22Rv1 (cell line): ENCODE measurements at regions not wholly inside any gene's neighbourhood (a gene's known extent, or its start where the extent isn't known, plus 50 kb on each side); places are given as distances from the start of the nearest gene placed in this dataset.

Experiments used
- H3K27ac ChIP-seq: fragments of 450-650 bp; 2 replicates; pipeline ENCODE4 v1.5.1; 2017
- CTCF ChIP-seq: fragments of 450-650 bp; IDR thresholded peaks from 2 replicates; pipeline ENCODE4 v1.5.1; 2017; ENCODE audit warnings: mild to moderate bottlenecking
- ZFX ChIP-seq: fragments of 450-650 bp; IDR thresholded peaks from 2 replicates; pipeline ENCODE4 v1.6.1; 2017; ENCODE audit warnings: antibody characterized with exemption, borderline replicate concordance

- no peak overlapping the region for H3K27ac ChIP-seq
- no peak for TF ChIP-seq CTCF
- no peak for TF ChIP-seq ZFX
Measured at GRCh38 chr2:33877348-33878016, 278.4 kb upstream of the FAM98A start.

- TF ChIP-seq ZFX (no peak), CTCF (no peak)
- H3K27ac ChIP-seq = no peak overlapping the region
Measured at GRCh38 chr2:33873076-33873605, 274.0 kb upstream of the FAM98A start.

DNA sequence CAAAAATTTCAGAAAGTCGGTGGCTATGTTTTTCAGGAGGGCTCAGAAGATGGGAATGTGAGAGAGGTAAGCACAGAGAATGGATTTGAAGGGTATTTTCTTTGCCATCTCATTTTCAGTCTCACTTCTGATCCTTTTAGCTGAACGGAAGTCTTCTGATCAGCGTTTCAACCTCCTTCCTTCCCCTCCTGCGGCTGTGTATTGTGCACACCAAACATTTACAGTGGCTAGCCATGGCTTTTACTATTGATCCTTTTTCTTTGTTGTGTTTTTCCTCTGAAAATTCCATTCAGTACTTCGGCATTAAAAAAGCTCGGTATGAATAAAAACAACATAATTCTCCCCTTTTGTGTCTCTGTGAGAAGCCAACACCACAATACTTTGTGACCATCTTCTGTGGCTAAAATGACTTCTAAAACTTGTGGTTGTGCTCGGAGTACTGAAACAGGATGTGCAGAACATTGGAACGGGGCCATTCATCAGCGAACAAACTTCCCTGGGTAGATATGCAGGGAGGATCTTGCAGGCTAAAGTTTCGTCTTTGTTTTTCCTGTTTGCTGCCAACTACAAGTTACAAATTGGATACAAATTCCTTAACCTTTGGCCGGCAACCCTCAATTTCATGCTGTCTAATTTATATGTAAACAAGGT is 260.8 kb upstream of the FAM98A start:
- H3K27ac ChIP-seq = no peak overlapping the region
- TF ChIP-seq CTCF = no peak
- no peak for TF ChIP-seq ZFX

- no peak overlapping the region for H3K27ac ChIP-seq
- TF ChIP-seq CTCF (no peak), ZFX (no peak)
Measured at GRCh38 chr2:33859176-33859575, 260.1 kb upstream of the FAM98A start.

GRCh38 chr2:33848486-33848885 is 249.4 kb upstream of the FAM98A start:
- H3K27ac ChIP-seq = no peak overlapping the region
- TF ChIP-seq CTCF (no peak), ZFX (no peak)

DNA sequence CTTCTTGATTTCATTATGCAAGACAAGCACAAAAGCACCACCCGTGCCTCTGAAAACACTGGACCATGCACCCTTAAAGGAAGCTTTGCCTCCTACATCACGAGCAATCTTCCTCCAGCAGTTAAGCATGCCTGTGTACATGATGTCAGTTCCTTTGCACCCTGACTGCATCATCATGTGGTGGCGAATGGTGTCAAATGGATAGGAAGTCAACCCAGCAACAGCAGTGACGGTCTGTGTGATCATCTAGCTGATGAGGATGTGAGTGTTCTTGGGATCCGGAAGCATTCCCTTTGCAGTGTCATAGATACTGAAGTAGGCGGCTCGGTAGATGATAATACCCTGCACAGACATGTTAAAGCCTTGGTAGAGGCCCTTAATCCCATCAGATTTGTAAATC is 240.7 kb upstream of the FAM98A start:
- no peak overlapping the region for H3K27ac ChIP-seq
- TF ChIP-seq ZFX = no peak
- no peak for TF ChIP-seq CTCF

- H3K27ac ChIP-seq = no peak overlapping the region
- TF ChIP-seq CTCF (no peak), ZFX (no peak)
Measured at GRCh38 chr2:33836628-33837027, 237.5 kb upstream of the FAM98A start.
